Skeletal muscle tissue (tissue), 3 donors: ENCODE measurements at regions not wholly inside any gene's neighbourhood (a gene's known extent, or its start where the extent isn't known, plus 50 kb on each side); places are given as distances from the start of the nearest gene placed in this dataset.
"Not testable (repeated sequence)": the region's sequence is repeated elsewhere in the genome, so short reads cannot be mapped to it uniquely, and the experiment has no call there.

ENCODE experiments used
- H3K27ac ChIP-seq: one replicate; pipeline ENCODE4 v1.7.0; 2013; ENCODE audit warnings: mild to moderate bottlenecking, low read depth, low read length, inconsistent platforms
- H3K27me3 ChIP-seq, 3 donors: one replicate each; pipeline ENCODE4 v1.7.0; 2013; ENCODE audit warnings: low read length in 3 of 3; ENCODE audit not compliant: control insufficient read depth in 3 of 3, insufficient read depth in 3 of 3
- H3K36me3 ChIP-seq, 3 donors: one replicate each; pipeline ENCODE4 v1.7.0; 2013; ENCODE audit warnings: low read length in 3 of 3; ENCODE audit not compliant: control insufficient read depth in 3 of 3, insufficient read depth in 3 of 3
- H3K4me1 ChIP-seq, 3 donors: one replicate each; pipeline ENCODE4 v1.7.0; 2013; ENCODE audit warnings: low read length in 3 of 3, mild to moderate bottlenecking in 3 of 3; ENCODE audit not compliant: control insufficient read depth in 3 of 3, insufficient read depth in 3 of 3
- H3K4me3 ChIP-seq, 3 donors: one replicate each; pipeline ENCODE4 v1.7.0; 2013; ENCODE audit warnings: low read length in 3 of 3
- H3K9ac ChIP-seq, 3 donors: one replicate each; pipeline ENCODE4 v1.7.0; 2013; ENCODE audit warnings: low read length in 3 of 3, mild to moderate bottlenecking in 3 of 3, moderate library complexity in 2 of 3, low read depth in 1 of 3
- H3K9me3 ChIP-seq, 3 donors: one replicate each; pipeline ENCODE4 v1.7.0; 2013; ENCODE audit warnings: low read length in 3 of 3; ENCODE audit not compliant: control insufficient read depth in 3 of 3
- donor health status: Osteomylitis.

GRCh38 chr1:234763367-234763766 lies 153.4 kb upstream of the IRF2BP2 start:
- Histone ChIP-seq H3K9me3 (no peaks in the 10 kb centered on the region), H3K27ac (no peak overlapping the region), H3K4me3 (no peak overlapping the region), H3K4me1 (peaks cover 0 to 5% (median 0%) of the 10 kb centered on the region in 3 donors), H3K27me3 (no peaks in the 10 kb centered on the region), H3K9ac (no peak overlapping the region), H3K36me3 (no peaks in the 10 kb centered on the region)

DNA sequence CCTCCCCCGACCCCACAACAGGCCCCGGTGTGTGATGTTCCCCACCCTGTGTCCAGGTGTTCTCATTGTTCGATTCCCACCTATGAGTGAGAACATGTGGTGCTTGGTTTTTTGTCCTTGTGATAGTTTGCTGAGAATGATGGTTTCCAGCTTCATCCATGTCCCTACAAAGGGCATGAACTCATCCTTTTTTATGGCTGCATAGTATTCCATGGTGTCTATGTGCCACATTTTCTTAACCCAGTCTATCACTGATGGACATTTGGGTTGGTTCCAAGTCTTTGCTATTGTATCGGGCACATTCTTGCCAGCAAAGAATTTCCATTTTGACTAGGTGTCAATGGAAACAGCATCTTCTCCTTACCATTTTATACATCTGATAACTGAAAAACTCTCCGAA lies 152.1 kb upstream of the IRF2BP2 start:
- H3K27ac ChIP-seq, H3K9me3 ChIP-seq, H3K27me3 ChIP-seq, H3K4me3 ChIP-seq, H3K4me1 ChIP-seq, H3K9ac ChIP-seq, H3K36me3 ChIP-seq: not testable (repeated sequence)

GRCh38 chr1:234760303-234760723 lies 150.3 kb upstream of the IRF2BP2 start:
- Histone ChIP-seq H3K9ac (no peak overlapping the region), H3K36me3 (no peaks in the 10 kb centered on the region), H3K27ac (no peak overlapping the region), H3K9me3 (no peaks in the 10 kb centered on the region), H3K4me3 (no peak overlapping the region), H3K27me3 (no peaks in the 10 kb centered on the region), H3K4me1 (peaks cover under 1 to 9% (median 5%) of the 10 kb centered on the region in 3 donors)

DNA sequence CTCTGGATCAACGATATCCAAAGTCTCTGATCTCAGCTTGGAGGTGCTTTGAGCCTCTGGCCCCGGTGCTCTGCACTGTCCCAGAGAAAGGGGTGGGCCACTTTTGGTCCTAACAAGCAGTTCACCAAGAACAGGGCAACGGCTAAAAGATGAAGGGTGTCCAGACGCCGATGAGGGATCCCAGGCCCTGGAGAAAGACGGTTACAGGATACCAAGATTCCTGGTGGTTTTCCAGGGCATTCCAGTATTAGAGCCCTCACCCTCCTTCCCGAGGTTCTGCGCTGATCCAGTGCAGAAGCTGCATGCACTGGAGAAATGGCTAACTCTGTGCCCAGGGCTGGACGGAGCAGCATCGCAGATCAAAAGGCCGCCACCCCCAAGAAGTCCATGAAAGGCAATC lies 149.9 kb upstream of the IRF2BP2 start:
- H3K36me3 ChIP-seq = no peaks in the 10 kb centered on the region
- H3K4me1 ChIP-seq = peaks cover 3 to 13% (median 9%) of the 10 kb centered on the region in 3 donors
- H3K9me3 ChIP-seq = no peaks in the 10 kb centered on the region
- no peak overlapping the region for H3K4me3 ChIP-seq
- H3K9ac ChIP-seq = no peak overlapping the region
- H3K27me3 ChIP-seq = no peaks in the 10 kb centered on the region
- H3K27ac ChIP-seq = no peak overlapping the region

DNA sequence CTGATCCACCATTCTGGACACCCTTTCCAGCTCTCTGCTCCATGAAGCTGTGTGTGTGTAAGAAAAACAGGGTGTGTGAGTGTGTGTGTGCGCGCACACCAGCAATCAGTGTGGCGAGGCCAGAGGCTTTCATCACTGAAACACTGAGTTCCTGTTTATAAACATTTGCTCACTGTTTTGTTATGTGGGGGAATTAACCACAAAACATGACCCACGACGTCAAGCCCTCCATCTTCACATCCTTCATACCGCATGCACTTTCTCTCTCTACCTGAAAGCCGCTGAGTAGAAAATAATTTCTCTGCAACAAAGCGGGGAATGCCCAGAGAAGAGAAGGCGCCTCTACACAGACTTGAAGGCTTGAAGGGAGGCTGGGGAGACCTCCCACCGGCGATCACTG lies 148.9 kb upstream of the IRF2BP2 start:
- no peak overlapping the region for H3K27ac ChIP-seq
- H3K9ac ChIP-seq = no peak overlapping the region
- H3K4me1 ChIP-seq = peaks cover 3 to 13% (median 9%) of the 10 kb centered on the region in 3 donors
- H3K9me3 ChIP-seq = no peaks in the 10 kb centered on the region
- no peaks in the 10 kb centered on the region for H3K36me3 ChIP-seq
- no peak overlapping the region for H3K4me3 ChIP-seq
- H3K27me3 ChIP-seq = no peaks in the 10 kb centered on the region

DNA sequence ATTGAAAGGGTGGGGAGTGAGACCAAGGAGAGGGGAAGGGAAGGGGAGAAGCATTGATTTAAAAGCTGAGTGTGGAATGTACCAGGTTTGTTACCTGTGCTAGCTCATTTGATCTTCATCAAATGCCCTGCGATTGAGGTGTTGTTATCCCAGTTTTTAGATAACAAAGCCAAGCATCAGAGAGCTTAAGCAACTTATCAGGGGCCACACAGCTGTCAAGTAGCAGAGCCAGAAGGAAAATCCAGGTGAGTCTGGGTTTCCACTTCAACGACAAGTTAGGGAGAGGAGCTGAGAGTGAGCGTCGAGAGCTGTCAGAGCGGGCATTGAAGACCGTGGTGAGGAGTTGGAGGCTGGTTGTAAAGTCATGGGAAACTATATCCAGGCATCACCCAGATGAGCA lies 146.9 kb upstream of the IRF2BP2 start:
- H3K27ac ChIP-seq = no peak overlapping the region
- peaks cover 3 to 13% (median 9%) of the 10 kb centered on the region in 3 donors for H3K4me1 ChIP-seq
- H3K4me3 ChIP-seq = no peak overlapping the region
- H3K27me3 ChIP-seq = no peaks in the 10 kb centered on the region
- no peaks in the 10 kb centered on the region for H3K9me3 ChIP-seq
- H3K36me3 ChIP-seq = no peaks in the 10 kb centered on the region
- H3K9ac ChIP-seq = no peak overlapping the region

- Histone ChIP-seq H3K27ac (no peak overlapping the region), H3K4me1 (peaks cover 3 to 13% (median 9%) of the 10 kb centered on the region in 3 donors), H3K36me3 (no peaks in the 10 kb centered on the region), H3K27me3 (no peaks in the 10 kb centered on the region), H3K9me3 (no peaks in the 10 kb centered on the region), H3K9ac (no peak overlapping the region), H3K4me3 (no peak overlapping the region)
Observed at GRCh38 chr1:234756066-234756774, 146.2 kb upstream of the IRF2BP2 start.

GRCh38 chr1:234755449-234755863 lies 145.5 kb upstream of the IRF2BP2 start:
- H3K27me3 ChIP-seq = no peaks in the 10 kb centered on the region
- H3K36me3 ChIP-seq = no peaks in the 10 kb centered on the region
- H3K9me3 ChIP-seq = no peaks in the 10 kb centered on the region
- no peak overlapping the region for H3K27ac ChIP-seq
- peaks cover 3 to 12% (median 9%) of the 10 kb centered on the region in 3 donors for H3K4me1 ChIP-seq
- H3K9ac ChIP-seq = peak overlapping the region in 1 of 3 donors; percentile 42
- H3K4me3 ChIP-seq = peak overlapping the region in 1 of 3 donors; percentile 54

GRCh38 chr1:234753979-234754378 lies 144.0 kb upstream of the IRF2BP2 start:
- Histone ChIP-seq H3K36me3 (no peaks in the 10 kb centered on the region), H3K27me3 (no peaks in the 10 kb centered on the region), H3K4me3 (no peak overlapping the region), H3K9ac (no peak overlapping the region), H3K27ac (no peak overlapping the region), H3K4me1 (peaks cover 3 to 9% (median 8%) of the 10 kb centered on the region in 3 donors), H3K9me3 (no peaks in the 10 kb centered on the region)

- H3K27ac ChIP-seq = no peak overlapping the region
- no peaks in the 10 kb centered on the region for H3K27me3 ChIP-seq
- H3K4me1 ChIP-seq = peaks cover 3 to 9% (median 8%) of the 10 kb centered on the region in 3 donors
- no peaks in the 10 kb centered on the region for H3K9me3 ChIP-seq
- no peaks in the 10 kb centered on the region for H3K36me3 ChIP-seq
- H3K4me3 ChIP-seq = no peak overlapping the region
- no peak overlapping the region for H3K9ac ChIP-seq
Observed at GRCh38 chr1:234752927-234753326, 142.9 kb upstream of the IRF2BP2 start.
